NCI-H2107 treated with DMSO at 0.1 percent for 48 hours (cell line): ENCODE measurements at regions not wholly inside any gene's neighbourhood (a gene's known extent, or its start where the extent isn't known, plus 50 kb on each side); places are given as distances from the start of the nearest gene placed in this dataset.
"Not testable (repeated sequence)": the region's sequence is repeated elsewhere in the genome, so short reads cannot be mapped to it uniquely, and the experiment has no call there.

Experiments used
- DNase-seq: peaks from one replicate; lab custom pipeline; 2025; ENCODE audit not compliant: unreplicated experiment; lab: John Stamatoyannopoulos, UW

GRCh38 chr6:91994787-91995186 is 1407.9 kb upstream of the MAP3K7 start:
- no peak for DNase-seq

DNA sequence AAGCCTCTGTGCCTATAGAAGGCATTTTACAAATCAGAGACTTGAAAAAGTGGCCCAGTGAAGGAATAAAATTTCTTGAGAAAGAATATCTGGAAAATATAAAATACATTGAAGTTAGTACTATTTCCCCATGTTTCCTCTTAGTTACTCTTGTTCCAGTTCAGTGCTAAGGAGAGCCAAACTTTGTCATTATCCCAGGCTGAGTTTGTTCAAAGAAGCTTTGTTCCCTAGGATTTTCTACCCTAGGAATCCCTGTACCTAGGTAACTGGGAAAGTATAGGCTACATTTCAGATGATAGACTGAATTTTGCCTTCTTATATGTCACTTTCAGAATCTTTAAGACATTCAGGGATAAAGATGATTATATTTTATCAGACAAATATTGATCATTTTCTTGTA is 1395.7 kb upstream of the MAP3K7 start:
- no peak for DNase-seq

GRCh38 chr6:91976797-91977196 is 1389.9 kb upstream of the MAP3K7 start:
- no peak for DNase-seq

DNA sequence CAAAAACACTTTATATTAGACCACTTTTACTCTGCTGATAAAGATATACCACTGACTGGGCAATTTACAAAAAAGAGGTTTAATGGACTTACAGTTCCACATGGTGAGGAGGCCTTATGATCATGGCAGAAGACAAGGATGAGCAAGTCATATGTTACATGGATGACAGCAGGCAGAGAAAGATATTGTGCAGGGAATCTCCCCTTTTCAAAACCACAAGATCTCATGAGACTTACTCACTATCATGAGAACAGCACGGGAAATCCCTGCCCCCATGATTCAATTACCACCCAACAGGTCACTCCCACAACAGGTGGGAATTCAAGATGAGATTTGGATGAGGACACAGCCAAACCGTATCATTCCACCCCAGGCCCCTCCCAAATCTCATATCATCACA is 1383.8 kb upstream of the MAP3K7 start:
- DNase-seq, result no peak

DNA sequence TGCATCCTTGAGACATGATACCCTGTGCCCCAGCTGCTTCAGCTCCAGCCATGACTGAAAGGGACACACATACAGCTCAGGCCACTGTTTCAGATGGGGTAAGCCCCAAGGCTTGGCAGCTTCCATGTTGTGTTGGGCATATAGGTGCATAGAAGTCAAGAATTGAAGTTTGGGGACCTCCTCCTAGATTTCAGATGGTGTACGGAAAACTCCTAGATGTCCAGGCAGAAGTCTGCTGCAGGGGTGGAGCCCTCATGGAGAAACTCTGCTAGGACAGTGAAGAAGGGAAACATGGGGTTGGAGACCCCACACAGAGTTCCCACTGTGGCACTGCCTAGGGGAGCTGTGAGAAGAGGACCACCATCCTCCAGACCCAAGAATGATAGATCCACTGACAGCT is 1379.0 kb upstream of the MAP3K7 start:
- no peak for DNase-seq

DNA sequence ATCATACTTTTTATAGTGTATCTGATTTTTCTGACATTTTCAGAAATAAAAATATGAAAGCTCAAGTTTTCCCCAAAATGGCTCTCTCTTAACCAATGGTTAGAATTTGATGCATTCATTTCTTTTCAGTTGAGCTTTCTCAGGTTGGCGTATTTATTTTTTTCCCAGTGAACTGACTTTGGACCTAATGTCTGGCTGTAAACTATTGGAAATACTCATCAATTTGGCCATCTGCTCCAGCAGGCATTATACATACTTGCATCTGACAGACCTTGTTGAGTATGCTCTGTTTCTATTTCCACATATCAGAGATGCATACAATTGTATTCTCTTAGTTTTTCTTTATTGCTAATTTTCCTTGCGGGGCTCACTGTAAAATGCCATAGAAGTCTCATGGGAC is 1374.8 kb upstream of the MAP3K7 start:
- DNase-seq, result no peak

DNA sequence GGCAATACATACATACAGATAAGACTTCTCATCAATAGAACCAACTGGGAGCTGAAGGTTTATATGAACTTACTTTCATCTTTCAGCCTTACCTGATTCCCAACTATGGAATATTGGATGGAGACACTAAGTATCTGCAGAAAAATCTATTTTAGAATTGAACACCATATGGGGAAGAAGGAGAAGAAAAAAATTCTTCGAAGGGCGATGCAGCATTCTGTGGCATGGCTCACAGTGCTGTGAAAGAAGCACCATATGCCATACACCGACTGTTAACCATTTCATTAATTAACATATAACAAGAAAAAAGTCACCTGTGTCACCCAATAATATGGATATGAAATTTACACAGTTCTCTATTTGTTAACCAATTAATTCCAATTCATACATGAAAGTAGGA is 1374.4 kb upstream of the MAP3K7 start:
- DNase-seq, result no peak

GRCh38 chr6:91941838-91942237 is 1355.0 kb upstream of the MAP3K7 start:
- no peak for DNase-seq

DNA sequence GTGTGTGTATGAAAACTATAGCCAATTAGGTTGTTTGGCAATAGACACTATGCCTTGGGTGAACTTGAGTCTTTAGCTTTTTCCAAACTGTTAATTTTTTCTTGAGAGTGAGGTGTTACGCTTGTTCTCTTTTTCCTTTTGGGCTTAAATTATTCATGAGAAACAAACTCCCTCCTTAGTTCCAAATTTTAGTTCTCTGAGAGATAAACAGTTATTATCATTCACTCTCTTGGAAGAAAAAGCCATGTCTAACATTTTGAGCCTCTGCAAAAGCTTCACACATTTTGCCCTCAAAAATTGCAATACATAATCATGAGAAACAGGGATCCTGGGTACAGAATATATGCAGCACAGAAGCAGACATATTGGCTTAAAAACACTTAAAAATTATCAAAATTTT is 1353.9 kb upstream of the MAP3K7 start:
- no peak for DNase-seq

- DNase-seq, result no peak
These were observed 1340.0 kb upstream of the MAP3K7 start for GRCh38 chr6:91926827-91927226.

GRCh38 chr6:91926361-91926760 is 1339.5 kb upstream of the MAP3K7 start:
- no peak for DNase-seq

- DNase-seq, result no peak
These were observed 1325.1 kb upstream of the MAP3K7 start for GRCh38 chr6:91911945-91912344.

- DNase-seq, result no peak
These were observed 1317.8 kb upstream of the MAP3K7 start for GRCh38 chr6:91904586-91905164.

GRCh38 chr6:91895599-91896285 is 1308.9 kb upstream of the MAP3K7 start:
- no peak for DNase-seq

- DNase-seq, result no peak
These were observed 1299.4 kb upstream of the MAP3K7 start for GRCh38 chr6:91886183-91886795.

- DNase-seq, result not testable (repeated sequence)
These were observed 1294.9 kb upstream of the MAP3K7 start for GRCh38 chr6:91881791-91882190.

GRCh38 chr6:91879386-91879995 is 1292.6 kb upstream of the MAP3K7 start:
- no peak for DNase-seq

DNA sequence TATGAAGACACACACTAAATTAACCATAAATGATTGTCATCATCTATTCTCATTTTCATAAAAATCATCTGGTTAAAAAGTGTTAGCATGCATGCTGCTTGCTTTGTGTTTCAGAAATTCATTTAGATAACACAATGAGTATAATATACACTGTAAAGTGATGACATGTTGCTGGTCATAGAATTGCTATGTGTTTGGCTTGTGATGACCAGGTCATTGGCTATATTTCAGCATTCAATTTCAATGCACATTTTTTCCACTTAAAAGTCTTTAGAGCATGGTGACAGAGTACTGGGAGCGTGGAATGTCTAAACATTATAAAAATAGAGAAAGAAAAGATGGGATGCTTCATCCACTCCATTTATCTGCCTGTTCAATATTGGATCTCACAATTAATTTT is 1291.1 kb upstream of the MAP3K7 start:
- no peak for DNase-seq

- no peak for DNase-seq
These were observed 1288.1 kb upstream of the MAP3K7 start for GRCh38 chr6:91874971-91875370.

DNA sequence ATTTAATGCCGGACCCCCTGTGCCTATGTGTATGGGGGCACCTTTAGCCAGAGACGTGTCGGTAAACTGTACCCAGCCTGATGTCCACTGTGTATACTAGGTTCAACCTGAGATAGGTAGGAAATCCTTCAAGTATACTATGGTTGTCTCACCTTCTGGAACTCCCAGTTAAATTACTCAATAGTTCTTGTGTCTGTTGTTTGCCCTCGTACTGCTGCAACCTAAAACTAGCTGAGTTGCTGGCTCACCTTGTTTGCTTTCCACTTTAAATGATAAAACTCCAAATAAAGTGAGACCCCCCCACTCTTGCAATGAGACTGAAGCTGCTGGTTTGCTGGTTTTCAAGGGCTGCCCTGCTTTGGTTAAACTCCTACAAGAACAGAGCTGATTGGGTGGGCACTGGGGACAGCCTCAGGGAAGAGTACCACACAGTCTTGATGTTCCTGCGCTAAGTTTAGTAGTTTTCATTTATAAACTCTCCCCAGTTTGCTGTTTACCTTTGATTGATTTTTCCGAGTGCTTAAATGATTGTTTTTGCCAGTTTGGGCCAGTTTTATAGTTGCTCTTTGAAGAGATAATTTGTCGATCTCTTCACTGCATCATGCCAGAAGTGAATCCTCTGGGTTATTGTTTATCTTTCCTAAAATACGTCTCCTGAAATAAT is 1281.8 kb upstream of the MAP3K7 start:
- no peak for DNase-seq

DNA sequence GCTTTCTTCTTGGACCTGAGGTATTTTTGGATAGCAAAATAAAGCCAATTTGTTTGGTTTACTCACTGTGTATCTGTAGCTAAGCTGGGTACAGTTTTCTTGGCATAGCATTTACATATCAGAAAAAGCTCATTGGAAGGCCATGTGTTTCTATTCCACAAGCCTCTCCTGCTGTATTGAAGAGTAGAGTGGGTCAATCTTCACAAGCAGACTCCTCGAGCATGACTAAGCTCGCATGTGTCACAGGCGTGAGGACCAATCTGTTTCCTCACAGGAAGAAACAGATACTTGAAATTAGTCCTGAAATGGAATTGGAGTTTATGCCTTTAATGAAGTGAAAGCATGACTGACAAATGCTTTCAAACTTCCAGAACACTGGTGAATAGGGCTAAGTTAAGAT is 1279.0 kb upstream of the MAP3K7 start:
- no peak for DNase-seq

GRCh38 chr6:91864911-91865310 is 1278.0 kb upstream of the MAP3K7 start:
- DNase-seq, result no peak
